Neuronal stem cell (in vitro differentiated cells): ENCODE measurements at regions not wholly inside any gene's neighbourhood (a gene's known extent, or its start where the extent isn't known, plus 50 kb on each side); places are given as distances from the start of the nearest gene placed in this dataset.
"Not testable (repeated sequence)": the region's sequence is repeated elsewhere in the genome, so short reads cannot be mapped to it uniquely, and the experiment has no call there.

Source experiments
- DNase-seq: peaks from one replicate; pipeline ENCODE4 v3.0.0-alpha.2; 2013; ENCODE audit warnings: low spot score
- H2AFZ ChIP-seq: one replicate; pipeline ENCODE4 v1.6.1; 2013; ENCODE audit warnings: mild to moderate bottlenecking, low read length, inconsistent platforms
- H2AK5ac ChIP-seq: 2 replicates; pipeline ENCODE4 v1.6.1; 2013; ENCODE audit warnings: low read depth, mild to moderate bottlenecking, inconsistent platforms, low read length, moderate library complexity, mixed read lengths
- H2BK120ac ChIP-seq: 2 replicates; pipeline ENCODE4 v1.6.1; 2013; ENCODE audit warnings: low read depth, mild to moderate bottlenecking, inconsistent platforms, low read length, moderate library complexity, mixed read lengths
- H2BK12ac ChIP-seq: one replicate; pipeline ENCODE4 v1.6.1; 2013; ENCODE audit warnings: low read length, inconsistent platforms
- H2BK15ac ChIP-seq: 2 replicates; pipeline ENCODE4 v1.6.1; 2013; ENCODE audit warnings: mild to moderate bottlenecking, low read length, inconsistent platforms, mixed read lengths
- H2BK5ac ChIP-seq: one replicate; pipeline ENCODE4 v1.6.1; 2013; ENCODE audit warnings: inconsistent platforms, mild to moderate bottlenecking, low read length, moderate library complexity
- H3K14ac ChIP-seq: one replicate; pipeline ENCODE4 v1.6.1; 2013; ENCODE audit warnings: low read length, inconsistent platforms
- H3K18ac ChIP-seq: 2 replicates; pipeline ENCODE4 v1.6.1; 2013; ENCODE audit warnings: low read length, inconsistent platforms
- H3K23ac ChIP-seq: 2 replicates; pipeline ENCODE4 v1.6.1; 2013; ENCODE audit warnings: low read depth, mild to moderate bottlenecking, mixed read lengths, low read length, inconsistent platforms; ENCODE audit not compliant: poor library complexity
- H3K27ac ChIP-seq: replicated peaks from 3 replicates; pipeline ENCODE4 v1.5.1; 2013; ENCODE audit warnings: low read length, inconsistent platforms
- H3K27me3 ChIP-seq, 3 experiments: 2 replicates each; pipeline ENCODE4 v1.6.1; 2013; ENCODE audit warnings: low read length in 3 of 3, mild to moderate bottlenecking in 2 of 3, inconsistent platforms in 1 of 3, low read depth in 1 of 3, mixed read lengths in 1 of 3, moderate library complexity in 1 of 3; ENCODE audit not compliant: control insufficient read depth in 3 of 3, insufficient read depth in 3 of 3
- H3K36me3 ChIP-seq, 2 donors: replicated peaks in 1 of 2; 2 replicates each; pipeline ENCODE4 v1.6.1; 2013; ENCODE audit warnings: low read length in 2 of 2; ENCODE audit not compliant: control insufficient read depth in 2 of 2, insufficient read depth in 2 of 2
- H3K4ac ChIP-seq: 2 replicates; pipeline ENCODE4 v1.6.1; 2013; ENCODE audit warnings: inconsistent platforms, mild to moderate bottlenecking, low read length, moderate library complexity
- H3K4me1 ChIP-seq, 2 donors: 1 replicate in 1 of 2; 2 replicates in 1 of 2; pipeline ENCODE4 v1.6.1; 2013; ENCODE audit warnings: low read length in 2 of 2, low read depth in 1 of 2; ENCODE audit not compliant: control insufficient read depth in 2 of 2, insufficient read depth in 1 of 2
- H3K4me2 ChIP-seq: one replicate; pipeline ENCODE4 v1.6.1; 2013; ENCODE audit warnings: mild to moderate bottlenecking, low read length, inconsistent platforms; ENCODE audit not compliant: insufficient read depth, poor library complexity, severe bottlenecking
- H3K4me3 ChIP-seq, 2 donors: 2 replicates each; pipeline ENCODE4 v1.5.1; 2013; ENCODE audit warnings: low read length in 2 of 2, mild to moderate bottlenecking in 2 of 2, inconsistent platforms in 1 of 2, moderate library complexity in 1 of 2
- H3K79me1 ChIP-seq: one replicate; pipeline ENCODE4 v1.6.1; 2013; ENCODE audit warnings: low read depth, mild to moderate bottlenecking, inconsistent platforms, low read length, moderate library complexity
- H3K9ac ChIP-seq: one replicate; pipeline ENCODE4 v1.6.1; 2013; ENCODE audit warnings: mild to moderate bottlenecking, low read depth, low read length, inconsistent platforms; ENCODE audit not compliant: poor library complexity
- H3K9me3 ChIP-seq, 2 donors: replicated peaks in 1 of 2; 2 replicates each; pipeline versions ENCODE3 to v1.6.1; 2013; ENCODE audit warnings: low read length in 2 of 2, mild to moderate bottlenecking in 2 of 2, inconsistent platforms in 1 of 2, low read depth in 1 of 2, mixed read lengths in 1 of 2, moderate library complexity in 1 of 2; ENCODE audit not compliant: control insufficient read depth in 2 of 2, insufficient read depth in 1 of 2
- H4K8ac ChIP-seq: one replicate; pipeline ENCODE4 v1.6.1; 2013; ENCODE audit warnings: low read depth, mild to moderate bottlenecking, inconsistent platforms, low read length, moderate library complexity
- H4K91ac ChIP-seq: one replicate; pipeline ENCODE4 v1.6.1; 2013; ENCODE audit warnings: low read length, low read depth, mild to moderate bottlenecking, inconsistent platforms; ENCODE audit not compliant: poor library complexity
- WGBS, 2 donors: extraction: QIAGEN DNeasy Blood & Tissue Kit; methylation state at CpG; one replicate each; pipeline ENCODE4 v1.1.7; 2013; ENCODE audit warnings: missing lambda C conversion rate in 2 of 2, mixed read lengths in 1 of 2; ENCODE audit not compliant: insufficient read length in 2 of 2, insufficient replicate concordance in 1 of 2; ENCODE audit errors: extremely low coverage in 2 of 2; 5-methylcytosine and 5-hydroxymethylcytosine counted together

GRCh38 chr1:18578271-18578670, 52.4 kb upstream of the PAX7 start:
- Histone ChIP-seq H4K8ac (no peak overlapping the region), H2BK12ac (no peak overlapping the region), H3K4me2 (no peak overlapping the region), H3K9me3 (no peaks in the 10 kb centered on the region), H2AFZ (no peak overlapping the region), H3K4me3 (no peak overlapping the region), H3K18ac (no peak overlapping the region), H3K27ac (no peak overlapping the region), H2BK15ac (no peak overlapping the region), H3K23ac (no peak overlapping the region), H3K79me1 (peaks cover 2% of the 10 kb centered on the region), H3K36me3 (no peaks in the 10 kb centered on the region), H3K4me1 (no peaks in the 10 kb centered on the region), H3K14ac (no peak overlapping the region), H3K27me3 (no peaks in the 10 kb centered on the region), H3K4ac (no peak overlapping the region), H2BK120ac (no peak overlapping the region), H4K91ac (no peak overlapping the region), H2BK5ac (no peak overlapping the region), H3K9ac (no peak overlapping the region), H2AK5ac (no peak overlapping the region)
- DNase-seq = no peak
- no CpG with 5 or more reads among the region's 6 CpGs for WGBS, 2 donors

GRCh38 chr1:18579267-18579666, 51.4 kb upstream of the PAX7 start:
- H2AK5ac ChIP-seq, H2BK12ac ChIP-seq, H3K4me1 ChIP-seq, H2BK5ac ChIP-seq, H3K14ac ChIP-seq, H3K23ac ChIP-seq, H3K4ac ChIP-seq, H3K4me3 ChIP-seq, H3K27me3 ChIP-seq, H3K9me3 ChIP-seq, H2AFZ ChIP-seq, H3K4me2 ChIP-seq, H3K18ac ChIP-seq, H4K91ac ChIP-seq, H3K79me1 ChIP-seq, H2BK120ac ChIP-seq, H2BK15ac ChIP-seq, H3K9ac ChIP-seq, H4K8ac ChIP-seq, DNase-seq, H3K27ac ChIP-seq, H3K36me3 ChIP-seq: not testable (repeated sequence)
- no CpG with 5 or more reads among the region's 7 CpGs for WGBS, 2 donors

GRCh38 chr1:18580047-18580446, 50.6 kb upstream of the PAX7 start:
- Histone ChIP-seq H4K8ac (no peak overlapping the region), H3K4me2 (no peak overlapping the region), H3K9me3 (no peaks in the 10 kb centered on the region), H3K4ac (no peak overlapping the region), H3K79me1 (peaks cover 2% of the 10 kb centered on the region), H4K91ac (no peak overlapping the region), H3K4me1 (no peaks in the 10 kb centered on the region), H2BK120ac (no peak overlapping the region), H3K18ac (peak overlapping the region; percentile 22), H2BK5ac (no peak overlapping the region), H2BK15ac (no peak overlapping the region), H3K36me3 (no peaks in the 10 kb centered on the region), H3K27ac (no peak overlapping the region), H2BK12ac (no peak overlapping the region), H3K14ac (no peak overlapping the region), H3K23ac (no peak overlapping the region), H3K9ac (no peak overlapping the region), H3K27me3 (no peaks in the 10 kb centered on the region), H2AFZ (no peak overlapping the region), H3K4me3 (no peak overlapping the region), H2AK5ac (no peak overlapping the region)
- no CpG with 5 or more reads among the region's 7 CpGs for whole genome bisulfite sequencing, 2 donors
- no peak for DNase-seq

- Histone ChIP-seq H2BK12ac (peak overlapping the region; percentile 1), H3K4ac (no peak overlapping the region), H2BK120ac (no peak overlapping the region), H4K8ac (no peak overlapping the region), H3K27ac (no peak overlapping the region), H3K9ac (no peak overlapping the region), H3K4me1 (no peaks in the 10 kb centered on the region), H2AK5ac (no peak overlapping the region), H3K4me3 (peak overlapping the region in 1 of 2 donors; percentile 26), H4K91ac (no peak overlapping the region), H3K4me2 (no peak overlapping the region), H3K14ac (no peak overlapping the region), H2AFZ (no peak overlapping the region), H3K9me3 (no peaks in the 10 kb centered on the region), H2BK5ac (no peak overlapping the region), H3K27me3 (no peaks in the 10 kb centered on the region), H3K79me1 (peaks cover 2% of the 10 kb centered on the region), H2BK15ac (no peak overlapping the region), H3K18ac (peak overlapping the region; percentile 72), H3K36me3 (no peaks in the 10 kb centered on the region), H3K23ac (no peak overlapping the region)
- no CpG with 5 or more reads among the region's 13 CpGs for WGBS, 2 donors
- no peak for DNase-seq
These were observed 49.8 kb upstream of the PAX7 start for GRCh38 chr1:18580691-18581419.
